Endothelial cell of umbilical vein (primary cell): ENCODE measurements at regions not wholly inside any gene's neighbourhood (a gene's known extent, or its start where the extent isn't known, plus 50 kb on each side); places are given as distances from the start of the nearest gene placed in this dataset.

Experiments used
- BruUV-seq: library from RNA; stranded (reverse); fragments of 400-500 nt; replicated peaks from 2 replicates; lab custom pipeline; 2021; lab: Mats Ljungman, UMichigan
- CTCF ChIA-PET: fragments of 300-600, 350-600 bp; sonication (Branson Sonifier 250); formaldehyde crosslinking; loops from one replicate; lab custom pipeline; 2021; ENCODE audit warnings: antibody characterized with exemption, inconsistent platforms; lab: Charles Lee
- POLR2A ChIA-PET: fragments of 300-600, 350-600 bp; sonication (Branson Sonifier 250); formaldehyde crosslinking; loops from one replicate; lab custom pipeline; 2021; ENCODE audit warnings: antibody characterized with exemption, inconsistent platforms; lab: Charles Lee
- DNase-seq: peaks from one replicate; pipeline ENCODE4 v3.0.0-alpha.2; 2011; ENCODE audit warnings: low read depth, low spot score
- FAIRE-seq: peaks from 2 replicates; lab custom pipeline; 2011; peaks lifted over from hg19 to GRCh38; lab: Jason Lieb, UNC
- H2AFZ ChIP-seq: 2 replicates; pipeline ENCODE4 v1.6.0; 2012; ENCODE audit warnings: low read depth, low read length, control low read depth, inconsistent platforms
- H3K27ac ChIP-seq: 2 replicates; pipeline ENCODE4 v1.5.1; 2011; ENCODE audit warnings: low read depth, mild to moderate bottlenecking, control low read depth, low read length, moderate library complexity; ENCODE audit not compliant: insufficient read depth
- H3K27me3 ChIP-seq, 2 experiments: 2 replicates each; pipeline versions ENCODE4 v1.6.0 to v1.6.1; 2011; ENCODE audit warnings: low read length in 2 of 2, mixed read lengths in 1 of 2; ENCODE audit not compliant: control insufficient read depth in 2 of 2, insufficient read depth in 2 of 2
- H3K36me3 ChIP-seq, 2 experiments: 2 replicates in 1 of 2; 3 replicates in 1 of 2; pipeline ENCODE4 v1.5.1; 2011; ENCODE audit warnings: low read length in 2 of 2, mild to moderate bottlenecking in 1 of 2, moderate library complexity in 1 of 2; ENCODE audit not compliant: control insufficient read depth in 2 of 2, insufficient read depth in 2 of 2; ENCODE audit errors: extremely low read depth in 1 of 2
- H3K4me1 ChIP-seq: 3 replicates; pipeline ENCODE4 v1.5.1; 2011; ENCODE audit warnings: mild to moderate bottlenecking, low read length; ENCODE audit not compliant: control insufficient read depth, insufficient read depth; ENCODE audit errors: extremely low read depth
- H3K4me2 ChIP-seq: 2 replicates; pipeline ENCODE4 v1.6.1; 2011; ENCODE audit warnings: low read length, control low read depth, mixed read lengths; ENCODE audit not compliant: insufficient read depth
- H3K4me3 ChIP-seq, 3 experiments: fragments of 200-600 bp in 1 of 3; sonication (generic), shearing (Covaris generic) in 1 of 3; replicated peaks in 1 of 3; 2 replicates each; pipeline ENCODE4 v1.5.1; 2011 to 2016; ENCODE audit warnings: control low read depth in 3 of 3, low read length in 3 of 3, mild to moderate bottlenecking in 2 of 3, inconsistent platforms in 1 of 3, low read depth in 1 of 3, moderate library complexity in 1 of 3; ENCODE audit not compliant: insufficient read depth in 1 of 3
- H3K79me2 ChIP-seq: 2 replicates; pipeline ENCODE4 v1.6.0; 2012; ENCODE audit warnings: low read length, inconsistent platforms; ENCODE audit not compliant: control insufficient read depth, insufficient read depth
- H3K9ac ChIP-seq: replicated peaks from 2 replicates; pipeline ENCODE3; 2011; ENCODE audit warnings: low read length, control low read depth; ENCODE audit not compliant: insufficient read depth; ENCODE audit errors: extremely low read depth
- H3K9me1 ChIP-seq: replicated peaks from 3 replicates; pipeline ENCODE4 v1.6.0; 2011; ENCODE audit warnings: mild to moderate bottlenecking, low read length; ENCODE audit not compliant: control insufficient read depth, insufficient read depth; ENCODE audit errors: extremely low read depth
- H3K9me3 ChIP-seq: replicated peaks from 2 replicates; pipeline ENCODE4 v1.5.1; 2012; ENCODE audit warnings: low read length, inconsistent platforms; ENCODE audit not compliant: control insufficient read depth, insufficient read depth
- H4K20me1 ChIP-seq: replicated peaks from 2 replicates; pipeline ENCODE3; 2011; ENCODE audit warnings: mild to moderate bottlenecking, low read length; ENCODE audit not compliant: control insufficient read depth, insufficient read depth; ENCODE audit errors: extremely low read depth
- EZH2 ChIP-seq: IDR thresholded peaks from 2 replicates; pipeline ENCODE4 v1.6.1; 2012; ENCODE audit warnings: borderline replicate concordance, low read depth, mild to moderate bottlenecking, moderate library complexity, low read length, inconsistent platforms; ENCODE audit not compliant: severe bottlenecking
- FOS ChIP-seq: IDR thresholded peaks from 2 replicates; pipeline ENCODE4 v1.6.1; 2011; ENCODE audit warnings: mild to moderate bottlenecking, low read length, moderate library complexity, borderline replicate concordance; ENCODE audit not compliant: insufficient read depth
- GATA2 ChIP-seq: IDR thresholded peaks from 2 replicates; pipeline ENCODE4 v1.7.0; 2011; ENCODE audit warnings: low read depth, mild to moderate bottlenecking, moderate library complexity, mixed read lengths, low read length; ENCODE audit not compliant: insufficient read length, insufficient read depth
- JUN ChIP-seq: IDR thresholded peaks from 2 replicates; pipeline ENCODE4 v1.6.1; 2011; ENCODE audit warnings: borderline replicate concordance, low read depth; ENCODE audit not compliant: insufficient read length, insufficient read depth
- MYC ChIP-seq: IDR thresholded peaks from one replicate; pipeline ENCODE4 v1.6.1; 2011; ENCODE audit warnings: mild to moderate bottlenecking, low read depth, low read length
- POLR2A ChIP-seq: IDR thresholded peaks from 2 replicates; pipeline ENCODE4 v1.6.1; 2012; ENCODE audit warnings: low read depth, mild to moderate bottlenecking, control low read depth, low read length
- POLR2AphosphoS5 ChIP-seq: IDR thresholded peaks from 2 replicates; pipeline ENCODE4 v1.6.1; 2012; ENCODE audit warnings: low read depth, mild to moderate bottlenecking, control low read depth, low read length, moderate library complexity; ENCODE audit not compliant: insufficient read depth
- dilution Hi-C: fragments of 300-500 bp; cut with MboI; formaldehyde crosslinking; loops from one replicate; pipeline ENCODE4 v1.15.0; 2019; ENCODE audit warnings: low sequenced_read_pairs; ENCODE audit not compliant: extremely low pct_ligation_motif_present
- intact Hi-C: fragments of 100-400 bp; cut with micrococcal nuclease; formaldehyde crosslinking; loops from one replicate; pipeline ENCODE4 v1.10.0; 2022
- TF ChIP-seq, protein P1 (sequence below), 2 donors: IDR thresholded peaks; 1 replicate in 1 of 2; 2 replicates in 1 of 2; pipeline ENCODE4 v1.5.1; 2011; ENCODE audit warnings: low read length in 2 of 2, mild to moderate bottlenecking in 2 of 2, moderate library complexity in 2 of 2, control low read depth in 1 of 2, inconsistent platforms in 1 of 2, low read depth in 1 of 2; ENCODE audit not compliant: insufficient read depth in 1 of 2; ENCODE audit errors: extremely low read depth in 1 of 2

DNA sequence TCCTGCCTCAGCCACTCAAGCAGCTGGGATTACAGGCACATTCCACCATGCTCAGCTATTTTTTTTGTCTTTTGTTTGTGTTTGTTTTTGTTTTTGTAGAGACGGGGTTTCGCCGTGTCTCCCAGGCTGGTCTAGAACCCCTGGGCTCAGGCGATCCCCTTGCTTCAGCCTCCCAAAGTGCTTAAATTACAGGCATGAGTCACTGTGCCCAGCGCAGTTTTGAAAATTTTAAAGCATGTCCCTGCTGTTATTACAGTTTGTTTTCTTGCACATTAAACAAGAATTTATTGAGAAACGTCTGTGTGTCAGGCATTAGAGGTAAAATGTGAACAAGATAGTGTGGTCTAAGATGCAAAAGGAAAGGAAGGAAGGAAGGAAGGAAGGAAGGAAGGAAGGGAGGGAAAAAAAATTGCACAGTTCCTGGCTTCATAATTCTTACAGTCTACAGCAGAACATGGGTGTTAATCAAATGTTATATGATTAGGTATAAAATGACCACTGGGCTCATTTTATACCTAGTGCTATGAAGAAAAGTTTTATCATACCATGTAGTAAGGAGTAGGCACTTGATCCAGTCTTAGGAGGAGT lies 205.4 kb downstream of the SNX18 start:
- H3K36me3 ChIP-seq = no peaks in the 10 kb centered on the region
- no TSS peak for BruUV-seq
- no peaks in the 10 kb centered on the region for H4K20me1 ChIP-seq
- ChIA-PET POLR2A (no interaction called here), CTCF (interaction anchor here (1.2 kb wide), 2 partner anchors 14 to 206 kb away, joined by 4 read pairs; no protein-coding TSS in a partner anchor)
- no peaks in the 10 kb centered on the region for H3K79me2 ChIP-seq
- H3K4me1 ChIP-seq = no peaks in the 10 kb centered on the region
- no peaks in the 10 kb centered on the region for H3K9me1 ChIP-seq
- H2AFZ ChIP-seq = no peak overlapping the region
- dilution Hi-C loops (no loop called here), intact Hi-C loops (no loop called here)
- TF ChIP-seq, protein P1, sequence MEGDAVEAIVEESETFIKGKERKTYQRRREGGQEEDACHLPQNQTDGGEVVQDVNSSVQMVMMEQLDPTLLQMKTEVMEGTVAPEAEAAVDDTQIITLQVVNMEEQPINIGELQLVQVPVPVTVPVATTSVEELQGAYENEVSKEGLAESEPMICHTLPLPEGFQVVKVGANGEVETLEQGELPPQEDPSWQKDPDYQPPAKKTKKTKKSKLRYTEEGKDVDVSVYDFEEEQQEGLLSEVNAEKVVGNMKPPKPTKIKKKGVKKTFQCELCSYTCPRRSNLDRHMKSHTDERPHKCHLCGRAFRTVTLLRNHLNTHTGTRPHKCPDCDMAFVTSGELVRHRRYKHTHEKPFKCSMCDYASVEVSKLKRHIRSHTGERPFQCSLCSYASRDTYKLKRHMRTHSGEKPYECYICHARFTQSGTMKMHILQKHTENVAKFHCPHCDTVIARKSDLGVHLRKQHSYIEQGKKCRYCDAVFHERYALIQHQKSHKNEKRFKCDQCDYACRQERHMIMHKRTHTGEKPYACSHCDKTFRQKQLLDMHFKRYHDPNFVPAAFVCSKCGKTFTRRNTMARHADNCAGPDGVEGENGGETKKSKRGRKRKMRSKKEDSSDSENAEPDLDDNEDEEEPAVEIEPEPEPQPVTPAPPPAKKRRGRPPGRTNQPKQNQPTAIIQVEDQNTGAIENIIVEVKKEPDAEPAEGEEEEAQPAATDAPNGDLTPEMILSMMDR (IDR thresholded peaks at IDR 0.05; ENCODE audit: extremely low read depth in 1 of 2, insufficient read depth in 1 of 2, low read depth in 1 of 2, low read length in 2 of 2) = no peak
- TF ChIP-seq EZH2 = no peak
- TF ChIP-seq POLR2AphosphoS5 = no peak
- TF ChIP-seq GATA2 = no peak
- TF ChIP-seq POLR2A = no peak
- TF ChIP-seq JUN = no peak
- TF ChIP-seq MYC = no peak
- TF ChIP-seq FOS = no peak
- peaks cover 5 to 14% of the 10 kb centered on the region in 2 experiments for H3K27me3 ChIP-seq
- no peak overlapping the region for H3K27ac ChIP-seq
- H3K4me2 ChIP-seq = no peak overlapping the region
- no peak overlapping the region for H3K9ac ChIP-seq
- FAIRE-seq = no peak
- H3K4me3 ChIP-seq = no peak overlapping the region
- no peaks in the 10 kb centered on the region for H3K9me3 ChIP-seq
- no peak for DNase-seq
